SH-SY5Y (cell line): ENCODE measurements at regions not wholly inside any gene's neighbourhood (a gene's known extent, or its start where the extent isn't known, plus 50 kb on each side); places are given as distances from the start of the nearest gene placed in this dataset.

Experiments used
- GATA2 ChIP-seq: IDR thresholded peaks from 2 replicates; pipeline ENCODE4 v1.6.1; 2011; ENCODE audit warnings: mild to moderate bottlenecking, low read depth, low read length
- GATA3 ChIP-seq: IDR thresholded peaks from 2 replicates; pipeline ENCODE4 v1.6.1; 2011; ENCODE audit warnings: low read depth, mild to moderate bottlenecking, low read length, moderate library complexity

- TF ChIP-seq GATA3 (no peak), GATA2 (no peak)
These were observed 655.3 kb upstream of the SETBP1 start for GRCh38 chr18:44025421-44025820.
